ENCODE measurements at regions not wholly inside any gene's neighbourhood (a gene's known extent, or its start where the extent isn't known, plus 50 kb on each side); places are given as distances from the start of the nearest gene placed in this dataset.

DNA sequence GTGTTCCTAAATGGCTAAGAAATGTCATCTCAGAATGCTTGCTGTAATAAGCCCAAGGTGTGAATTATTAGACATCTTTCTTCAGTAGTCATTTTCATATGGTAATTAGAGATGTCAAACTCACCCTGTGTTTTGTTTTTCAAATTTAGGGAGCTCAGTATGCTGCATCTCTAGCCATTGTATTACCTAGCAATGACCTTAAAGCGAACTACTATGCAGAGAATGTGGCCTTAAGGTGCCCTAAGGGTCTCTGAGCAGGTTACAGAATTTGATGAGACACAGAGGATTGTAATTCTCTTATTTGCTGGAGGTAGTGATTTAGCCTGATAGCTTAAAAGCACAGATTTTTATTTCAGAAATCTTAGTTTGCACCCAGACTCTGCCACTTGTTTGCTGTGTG, 1052.6 kb upstream of the DDX18 start:
- no peaks in the 10 kb centered on the region for H3K27me3 ChIP-seq
- H3K4me3 ChIP-seq: no peak overlapping the region
- no peaks in the 10 kb centered on the region for H3K9me3 ChIP-seq
- no peaks in the 10 kb centered on the region for H3K36me3 ChIP-seq
- DNase-seq (no peak), ATAC-seq (no peak)
- intact Hi-C loops (cut with DNase I): no loop called here
- no peaks in the 10 kb centered on the region for H3K4me1 ChIP-seq
- H3K27ac ChIP-seq: no peak overlapping the region
- TF ChIP-seq, protein P1, sequence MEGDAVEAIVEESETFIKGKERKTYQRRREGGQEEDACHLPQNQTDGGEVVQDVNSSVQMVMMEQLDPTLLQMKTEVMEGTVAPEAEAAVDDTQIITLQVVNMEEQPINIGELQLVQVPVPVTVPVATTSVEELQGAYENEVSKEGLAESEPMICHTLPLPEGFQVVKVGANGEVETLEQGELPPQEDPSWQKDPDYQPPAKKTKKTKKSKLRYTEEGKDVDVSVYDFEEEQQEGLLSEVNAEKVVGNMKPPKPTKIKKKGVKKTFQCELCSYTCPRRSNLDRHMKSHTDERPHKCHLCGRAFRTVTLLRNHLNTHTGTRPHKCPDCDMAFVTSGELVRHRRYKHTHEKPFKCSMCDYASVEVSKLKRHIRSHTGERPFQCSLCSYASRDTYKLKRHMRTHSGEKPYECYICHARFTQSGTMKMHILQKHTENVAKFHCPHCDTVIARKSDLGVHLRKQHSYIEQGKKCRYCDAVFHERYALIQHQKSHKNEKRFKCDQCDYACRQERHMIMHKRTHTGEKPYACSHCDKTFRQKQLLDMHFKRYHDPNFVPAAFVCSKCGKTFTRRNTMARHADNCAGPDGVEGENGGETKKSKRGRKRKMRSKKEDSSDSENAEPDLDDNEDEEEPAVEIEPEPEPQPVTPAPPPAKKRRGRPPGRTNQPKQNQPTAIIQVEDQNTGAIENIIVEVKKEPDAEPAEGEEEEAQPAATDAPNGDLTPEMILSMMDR (IDR thresholded peaks at IDR 0.05): no peak
- 53 to 54% methylated on average over 1 of the region's 1 CpG for WGBS, 2 donors

DNA sequence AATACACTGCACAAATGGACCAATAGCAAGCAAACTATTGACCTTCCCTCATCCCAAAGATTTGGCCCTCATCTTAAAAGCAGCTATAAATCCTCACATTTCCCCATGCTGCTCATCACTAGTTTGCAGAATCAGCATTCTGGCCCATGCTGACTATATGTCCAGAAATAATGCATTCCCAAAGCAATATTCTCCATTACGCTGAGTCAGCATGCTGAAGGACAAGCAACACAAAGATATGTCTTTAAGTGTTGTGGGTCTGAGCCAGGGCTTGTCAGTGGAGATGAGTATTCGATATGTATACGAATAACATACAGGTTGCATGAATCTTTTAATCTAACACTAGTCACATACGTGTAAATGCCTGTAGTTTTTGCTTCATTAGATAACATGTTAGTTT, 1045.0 kb upstream of the DDX18 start:
- TF ChIP-seq, protein P1 (IDR thresholded peaks at IDR 0.05): no peak
- Histone ChIP-seq H3K4me3 (no peak overlapping the region), H3K9me3 (peaks cover 0 to 8% (median 0%) of the 10 kb centered on the region in 11 donors), H3K27ac (no peak overlapping the region), H3K27me3 (no peaks in the 10 kb centered on the region), H3K36me3 (no peaks in the 10 kb centered on the region), H3K4me1 (no peaks in the 10 kb centered on the region)
- 86 to 88% methylated on average over 4 of the region's 4 CpGs for WGBS, 2 donors
- no peak for ATAC-seq
- intact Hi-C loops (cut with DNase I): no loop called here
- DNase-seq: no peak

DNA sequence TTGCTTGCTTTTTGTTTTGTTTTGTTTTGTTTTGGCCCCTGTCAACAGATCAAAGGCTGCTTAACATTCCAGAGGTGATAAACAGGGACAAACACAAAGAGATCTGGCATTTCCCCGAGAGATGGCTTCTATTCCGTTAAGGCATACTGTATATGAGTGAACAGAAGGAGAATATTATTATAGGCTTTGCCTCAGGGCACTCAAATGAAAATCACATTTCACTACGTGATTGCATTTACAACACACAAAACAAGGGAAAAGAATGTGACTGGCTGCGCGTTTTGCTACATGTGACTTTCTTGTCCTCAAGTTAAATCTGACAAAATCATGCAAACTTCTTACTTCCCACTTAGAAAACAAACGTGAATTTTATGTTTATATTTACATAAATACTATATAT, 1037.9 kb upstream of the DDX18 start:
- Histone ChIP-seq H3K4me3 (no peak overlapping the region), H3K4me1 (no peaks in the 10 kb centered on the region), H3K27ac (no peak overlapping the region), H3K9me3 (peaks cover 0 to 37% (median 0%) of the 10 kb centered on the region in 11 donors), H3K27me3 (no peaks in the 10 kb centered on the region), H3K36me3 (no peaks in the 10 kb centered on the region)
- 73 to 80% methylated on average over 6 of the region's 6 CpGs for WGBS, 2 donors
- TF ChIP-seq, protein P1 (IDR thresholded peaks at IDR 0.05): no peak
- intact Hi-C loops (cut with DNase I): no loop called here
- DNase-seq: no peak
- ATAC-seq: no peak

DNA sequence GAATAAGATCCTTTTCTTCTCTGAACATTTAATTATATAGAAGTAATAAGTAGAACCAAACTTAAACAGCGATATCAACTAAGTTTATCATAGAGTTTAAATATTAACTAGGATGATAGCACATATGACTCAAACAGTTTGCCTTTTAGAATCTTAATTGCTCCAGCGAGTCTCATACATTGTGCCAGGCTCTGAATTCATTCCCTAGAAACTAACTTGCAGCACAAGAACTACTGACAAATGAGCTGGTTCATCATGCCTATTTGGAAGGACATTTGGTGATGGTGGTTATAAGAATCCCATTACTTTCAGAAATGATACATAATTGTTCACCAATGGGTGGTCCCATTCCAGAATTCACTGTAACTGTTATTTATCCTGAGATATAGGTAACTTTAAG, 1026.6 kb upstream of the DDX18 start:
- Histone ChIP-seq H3K27me3 (no peaks in the 10 kb centered on the region), H3K36me3 (no peaks in the 10 kb centered on the region), H3K4me1 (no peaks in the 10 kb centered on the region), H3K27ac (no peak overlapping the region), H3K4me3 (no peak overlapping the region), H3K9me3 (no peaks in the 10 kb centered on the region)
- DNase-seq (no peak), ATAC-seq (no peak)
- intact Hi-C loops (cut with DNase I): no loop called here
- TF ChIP-seq, protein P1 (IDR thresholded peaks at IDR 0.05): no peak
- WGBS, 2 donors: 77 to 81% methylated on average over 2 of the region's 2 CpGs

GRCh38 chr2:116802671-116803070, 1011.8 kb upstream of the DDX18 start:
- no peak for ATAC-seq
- Histone ChIP-seq H3K9me3 (peaks cover 0 to 56% (median 10%) of the 10 kb centered on the region in 11 donors), H3K4me1 (no peaks in the 10 kb centered on the region), H3K36me3 (no peaks in the 10 kb centered on the region), H3K27me3 (no peaks in the 10 kb centered on the region), H3K27ac (no peak overlapping the region), H3K4me3 (no peak overlapping the region)
- intact Hi-C loops (cut with DNase I): no loop called here
- 59 to 70% methylated on average over 3 of the region's 3 CpGs for WGBS, 2 donors
- TF ChIP-seq, protein P1 (IDR thresholded peaks at IDR 0.05): no peak
- DNase-seq: no peak

All from heart right ventricle (tissue), 16 donors.